ENCODE measurements at regions not wholly inside any gene's neighbourhood (a gene's known extent, or its start where the extent isn't known, plus 50 kb on each side); places are given as distances from the start of the nearest gene placed in this dataset.
"Not testable (repeated sequence)": the region's sequence is repeated elsewhere in the genome, so short reads cannot be mapped to it uniquely, and the experiment has no call there.

- DNase-seq, result no peak
These were observed 344.3 kb downstream of the GADD45G start for GRCh38 chr9:89949111-89949510.

- no peak for DNase-seq
These were observed 346.9 kb downstream of the GADD45G start for GRCh38 chr9:89951675-89952074.

GRCh38 chr9:89952401-89952800 is 347.6 kb downstream of the GADD45G start:
- no peak for DNase-seq

DNA sequence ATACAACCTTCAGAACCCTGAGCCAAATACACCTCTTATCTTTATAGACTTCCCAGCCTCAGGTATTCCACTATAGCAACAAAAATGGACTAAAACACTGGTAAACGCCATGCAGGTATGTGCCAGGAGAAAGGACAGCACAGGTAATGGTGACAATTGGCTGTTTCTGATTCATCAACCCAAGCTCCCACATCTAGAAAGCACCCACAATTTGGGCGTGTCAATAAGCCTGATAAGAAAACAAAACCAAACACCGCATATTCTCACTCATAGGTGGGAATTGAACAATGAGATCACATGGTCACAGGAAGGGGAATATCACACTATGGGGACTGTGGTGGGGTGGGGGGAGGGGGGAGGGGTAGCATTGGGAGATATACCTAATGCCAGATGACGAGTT is 348.5 kb downstream of the GADD45G start:
- DNase-seq, result not testable (repeated sequence)

DNA sequence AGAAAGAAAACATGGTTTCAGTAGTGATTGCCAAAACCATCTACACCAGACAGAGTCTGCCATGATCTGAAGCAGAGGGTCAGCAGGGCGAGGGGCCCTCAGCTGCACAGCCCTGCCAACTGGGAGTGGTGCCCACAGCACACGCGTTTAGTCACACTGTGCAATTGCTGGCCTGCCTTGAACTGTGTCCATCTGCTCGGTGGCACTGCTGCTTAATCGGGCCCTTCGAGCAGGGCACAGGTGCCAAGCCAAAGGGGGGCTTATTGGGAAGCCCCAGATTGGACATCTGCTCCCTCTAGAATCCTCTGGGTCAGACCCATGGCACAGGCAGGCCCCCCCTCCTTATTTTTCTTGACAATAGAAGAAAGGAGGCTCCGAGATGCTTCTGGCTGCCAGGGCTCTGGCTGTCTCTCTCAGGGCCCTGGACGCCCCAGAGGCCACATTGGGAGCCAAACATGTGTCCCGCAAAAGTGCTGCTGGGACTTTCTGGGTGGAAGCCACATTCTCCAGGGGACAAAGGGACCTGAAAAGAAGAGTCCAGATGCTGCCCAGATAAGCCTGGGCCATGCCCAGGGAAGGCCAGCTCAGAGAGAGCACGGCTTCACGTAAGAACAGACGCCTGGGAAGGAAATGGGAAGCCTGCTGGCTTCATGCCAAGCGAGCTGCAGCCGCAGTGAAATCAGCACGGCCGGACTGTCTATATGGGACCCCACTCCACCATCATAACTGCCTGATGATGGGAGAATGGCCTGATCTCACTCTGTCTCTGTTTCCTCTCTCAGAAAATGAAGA is 349.2 kb downstream of the GADD45G start:
- DNase-seq, result no peak

DNA sequence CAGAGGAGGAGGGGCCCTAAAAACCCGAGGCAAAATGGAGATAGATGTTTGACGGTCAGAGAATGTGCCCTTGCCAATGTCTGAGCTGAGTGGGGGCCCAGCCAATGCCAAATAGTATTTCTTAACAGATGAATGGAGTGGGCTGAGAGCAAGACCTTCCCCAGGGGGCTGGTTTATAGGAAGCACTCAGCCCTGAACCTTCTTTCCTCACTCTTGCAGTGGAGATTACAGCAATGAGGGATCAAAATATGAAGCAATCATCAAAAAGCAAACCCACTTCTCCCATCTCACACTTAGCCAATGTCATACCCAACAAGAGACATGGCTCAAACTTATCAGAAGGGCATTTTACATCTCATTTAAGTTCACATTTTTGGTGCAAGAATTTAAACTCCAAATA is 350.3 kb downstream of the GADD45G start:
- no peak for DNase-seq

GRCh38 chr9:89955626-89956025 is 350.8 kb downstream of the GADD45G start:
- no peak for DNase-seq

DNA sequence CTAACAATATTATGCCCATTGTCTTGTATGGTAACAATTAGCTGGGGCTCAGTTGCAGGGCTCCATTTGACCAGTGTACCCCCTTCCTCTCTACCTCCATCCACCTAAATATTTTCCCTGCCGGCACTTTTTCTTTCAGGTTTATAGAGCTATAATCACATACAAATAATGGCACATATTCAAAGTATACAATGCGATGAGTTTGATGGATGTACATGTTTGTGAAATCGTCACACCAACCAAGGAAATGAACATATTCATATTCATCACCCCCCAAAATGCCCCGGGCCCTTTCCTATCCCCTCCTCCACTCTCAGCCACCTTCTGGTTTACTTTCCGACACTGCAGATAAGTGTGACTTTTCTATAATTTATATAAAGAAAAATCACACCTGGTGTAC is 351.5 kb downstream of the GADD45G start:
- DNase-seq, result no peak

DNA sequence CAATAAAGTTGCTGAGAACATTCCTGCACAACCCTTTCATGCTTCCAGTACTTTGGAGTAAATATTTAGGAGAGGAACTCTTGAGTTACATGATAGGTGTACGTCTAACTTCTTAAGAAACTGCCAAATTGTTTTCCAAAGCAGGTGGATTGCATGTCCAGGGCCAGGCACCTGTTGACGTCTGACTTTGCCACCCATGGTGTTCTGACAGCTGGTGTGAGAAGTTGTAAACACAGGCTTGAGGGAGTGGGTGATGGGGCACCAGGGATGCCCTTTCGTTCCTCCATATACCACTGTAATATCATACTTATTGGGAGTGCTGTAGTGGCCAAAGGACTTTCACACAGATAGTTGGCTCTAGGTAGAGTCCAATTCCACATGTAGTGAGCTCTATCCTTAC is 352.1 kb downstream of the GADD45G start:
- DNase-seq, result no peak

- DNase-seq, result no peak
These were observed 353.3 kb downstream of the GADD45G start for GRCh38 chr9:89958086-89958485.

DNA sequence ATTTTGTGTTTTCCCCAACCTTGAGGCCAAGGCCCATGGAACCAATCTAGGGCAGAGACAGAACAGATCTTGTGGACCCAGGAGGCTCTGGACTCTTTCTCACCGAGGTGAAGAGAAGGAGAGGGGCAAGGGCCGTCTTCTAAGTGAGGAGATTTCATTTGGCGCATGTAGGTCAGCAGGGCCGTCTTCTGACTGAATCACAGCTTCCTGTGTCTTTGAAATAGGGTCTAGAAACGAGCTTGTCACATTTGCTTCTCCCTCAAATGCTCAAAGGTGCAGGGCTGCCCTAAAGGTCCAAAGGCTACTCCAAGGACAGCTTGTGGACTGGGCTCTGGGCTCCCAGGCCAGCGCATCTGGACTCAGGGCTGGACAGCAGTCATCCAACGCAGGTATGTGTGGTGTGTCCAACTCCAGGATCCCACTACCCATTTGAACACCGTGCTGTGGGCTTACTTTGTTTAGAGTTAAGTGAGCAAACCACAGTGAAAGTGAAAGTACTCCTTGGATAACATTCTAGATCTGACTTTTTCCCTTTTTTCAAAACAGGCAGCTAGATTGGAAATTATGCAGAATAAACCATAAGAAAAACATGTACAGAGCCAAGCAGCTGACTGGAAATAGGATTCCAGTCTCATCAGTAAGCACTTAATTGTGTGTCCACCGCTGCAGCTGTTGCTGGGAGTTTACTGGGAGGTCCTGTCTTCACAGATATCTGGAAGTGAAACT is 357.0 kb downstream of the GADD45G start:
- no peak for DNase-seq

DNA sequence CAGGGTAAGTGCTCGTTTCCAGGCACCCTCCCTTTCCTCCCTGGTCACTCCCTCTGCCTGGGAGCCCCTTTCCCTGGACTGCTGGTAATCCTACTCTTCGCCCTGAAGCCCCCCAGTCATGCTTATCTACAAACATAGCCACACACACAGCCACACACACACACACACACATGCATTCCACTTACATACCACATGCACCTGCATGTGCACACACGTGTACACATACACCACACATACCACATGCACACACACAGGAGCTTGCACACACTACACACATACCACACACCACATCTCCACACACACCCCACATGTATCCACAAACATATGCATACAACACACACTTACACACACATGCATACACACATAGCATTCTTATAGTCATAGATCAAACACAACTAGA is 358.5 kb downstream of the GADD45G start:
- no peak for DNase-seq

GRCh38 chr9:89967527-89967926 is 362.7 kb downstream of the GADD45G start:
- DNase-seq, result no peak

GRCh38 chr9:89969156-89969675 is 364.4 kb downstream of the GADD45G start:
- peak; percentile 25 for DNase-seq

- no peak for DNase-seq
These were observed 365.2 kb downstream of the GADD45G start for GRCh38 chr9:89969881-89970639.

DNA sequence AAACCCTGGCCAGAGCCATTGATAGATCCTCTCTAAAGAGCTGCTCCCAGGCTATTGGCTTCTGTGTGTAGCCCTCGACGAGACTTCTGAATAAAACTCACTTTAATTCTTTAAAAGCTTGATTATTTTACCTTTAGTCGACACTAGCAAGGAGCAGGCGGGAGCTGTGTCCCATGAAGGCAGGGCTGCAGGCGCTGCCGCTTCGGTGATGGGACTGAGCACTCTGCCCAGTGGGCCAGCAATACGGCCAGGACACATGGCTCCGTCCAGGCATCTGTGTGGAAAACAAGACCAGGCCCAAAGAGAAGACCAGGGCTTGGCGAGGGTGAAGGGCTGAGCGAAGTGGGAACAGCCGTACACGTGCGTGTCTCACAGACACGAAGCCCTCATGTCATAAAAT is 365.9 kb downstream of the GADD45G start:
- DNase-seq, result no peak

- DNase-seq, result no peak
These were observed 367.7 kb downstream of the GADD45G start for GRCh38 chr9:89972535-89972934.

DNA sequence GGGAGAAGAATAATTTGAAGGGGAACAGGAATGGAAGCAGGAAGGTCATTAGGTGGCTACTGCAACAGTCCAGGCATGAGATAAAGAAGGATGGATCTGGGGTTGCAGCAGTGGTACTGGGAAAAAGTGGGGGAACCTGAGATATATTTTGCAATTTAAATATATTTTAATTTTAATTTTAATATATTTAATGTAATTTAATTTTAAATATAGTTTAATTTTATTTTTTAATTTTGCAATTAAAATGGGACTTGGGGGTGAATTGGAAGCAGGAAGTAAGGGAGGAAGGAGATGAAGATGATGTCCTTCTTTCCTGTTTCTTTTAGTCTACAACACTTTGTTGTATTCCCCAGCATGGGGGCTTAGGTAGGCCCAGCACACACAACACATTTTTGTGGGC is 369.8 kb downstream of the GADD45G start:
- no peak for DNase-seq

DNA sequence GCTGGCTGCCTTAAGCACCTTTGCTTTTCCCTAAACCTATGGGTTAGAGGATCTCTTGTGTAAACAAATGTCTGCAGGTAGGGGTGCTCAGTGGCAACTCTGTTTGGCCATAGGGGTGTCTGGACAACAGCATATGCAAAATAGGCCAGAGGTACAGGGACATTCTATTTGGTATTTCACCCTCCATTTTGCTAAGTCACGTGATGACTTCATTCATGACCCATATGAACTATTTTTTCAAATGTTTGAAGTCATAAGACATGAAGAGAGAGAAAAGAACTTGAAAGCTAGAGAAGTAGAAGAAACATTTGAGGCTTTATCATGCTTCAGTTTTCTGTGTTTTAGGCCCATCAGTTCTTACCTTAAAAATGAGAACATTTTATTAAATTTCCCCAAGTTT is 370.2 kb downstream of the GADD45G start:
- no peak for DNase-seq

- no peak for DNase-seq
These were observed 370.8 kb downstream of the GADD45G start for GRCh38 chr9:89975630-89976029.

DNA sequence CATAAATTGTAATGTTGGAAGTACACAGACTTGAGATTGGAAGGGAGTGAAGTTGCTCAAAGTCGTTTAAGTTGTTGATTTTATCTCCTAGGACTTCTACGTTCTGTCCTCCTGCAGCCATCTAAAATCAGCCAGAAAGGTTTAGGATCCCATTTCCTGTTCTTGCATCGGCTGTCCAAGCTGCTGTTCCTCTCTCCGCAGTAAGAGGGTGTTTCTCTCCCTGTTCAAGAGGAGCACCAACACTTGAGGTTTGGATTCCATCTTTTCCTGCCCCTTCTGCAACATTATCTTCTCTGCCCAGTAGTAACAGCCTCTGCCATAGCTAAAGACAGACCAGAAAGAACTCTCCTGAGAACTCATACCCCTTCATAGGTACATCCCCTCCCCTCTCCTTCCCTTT is 373.4 kb downstream of the GADD45G start:
- no peak for DNase-seq

GRCh38 chr9:89980600-89980999 is 375.8 kb downstream of the GADD45G start:
- no peak for DNase-seq

GRCh38 chr9:89982016-89982415 is 377.2 kb downstream of the GADD45G start:
- DNase-seq, result no peak

- DNase-seq, result no peak
These were observed 378.6 kb downstream of the GADD45G start for GRCh38 chr9:89983411-89983810.
